ENCODE measurements at regions not wholly inside any gene's neighbourhood (a gene's known extent, or its start where the extent isn't known, plus 50 kb on each side); places are given as distances from the start of the nearest gene placed in this dataset.

- no peak for DNase-seq (ENCODE audit: low spot score)
Observed at GRCh38 chr4:138028923-138029322, 213.2 kb downstream of the SLC7A11 start.

- DNase-seq (ENCODE audit: low spot score): no peak
Observed at GRCh38 chr4:138021139-138021830, 220.9 kb downstream of the SLC7A11 start.

- DNase-seq (ENCODE audit: low spot score): no peak
Observed at GRCh38 chr4:138014590-138015288, 227.4 kb downstream of the SLC7A11 start.

GRCh38 chr4:138013625-138014024, 228.5 kb downstream of the SLC7A11 start:
- DNase-seq (ENCODE audit: low spot score): no peak

- DNase-seq (ENCODE audit: low spot score): no peak
Observed at GRCh38 chr4:138010639-138011038, 231.5 kb downstream of the SLC7A11 start.

GRCh38 chr4:138007572-138007971, 234.6 kb downstream of the SLC7A11 start:
- DNase-seq (ENCODE audit: low spot score): no peak

GRCh38 chr4:138005486-138005885, 236.7 kb downstream of the SLC7A11 start:
- no peak for DNase-seq (ENCODE audit: low spot score)

GRCh38 chr4:138003248-138003647, 238.9 kb downstream of the SLC7A11 start:
- no peak for DNase-seq (ENCODE audit: low spot score)

GRCh38 chr4:137998666-137999429, 243.3 kb downstream of the SLC7A11 start:
- DNase-seq (ENCODE audit: low spot score): no peak

- no peak for DNase-seq (ENCODE audit: low spot score)
Observed at GRCh38 chr4:137997496-137997895, 244.7 kb downstream of the SLC7A11 start.

GRCh38 chr4:137994853-137995252, 247.3 kb downstream of the SLC7A11 start:
- no peak for DNase-seq (ENCODE audit: low spot score)

GRCh38 chr4:137993232-137993631, 248.9 kb downstream of the SLC7A11 start:
- DNase-seq (ENCODE audit: low spot score): no peak

GRCh38 chr4:137981277-137981676, 260.9 kb downstream of the SLC7A11 start:
- no peak for DNase-seq (ENCODE audit: low spot score)

- no peak for DNase-seq (ENCODE audit: low spot score)
Observed at GRCh38 chr4:137980641-137981040, 261.5 kb downstream of the SLC7A11 start.

GRCh38 chr4:137979938-137980337, 262.2 kb downstream of the SLC7A11 start:
- DNase-seq (ENCODE audit: low spot score): no peak

GRCh38 chr4:137968956-137969678, 273.0 kb downstream of the SLC7A11 start:
- no peak for DNase-seq (ENCODE audit: low spot score)

- DNase-seq (ENCODE audit: low spot score): no peak
Observed at GRCh38 chr4:137967480-137968190, 274.5 kb downstream of the SLC7A11 start.

GRCh38 chr4:137966504-137966903, 275.6 kb downstream of the SLC7A11 start:
- DNase-seq (ENCODE audit: low spot score): no peak

- no peak for DNase-seq (ENCODE audit: low spot score)
Observed at GRCh38 chr4:137961051-137961438, 281.1 kb downstream of the SLC7A11 start.

- no peak for DNase-seq (ENCODE audit: low spot score)
Observed at GRCh38 chr4:137960371-137961050, 281.6 kb downstream of the SLC7A11 start.

GRCh38 chr4:137957806-137958205, 284.3 kb downstream of the SLC7A11 start:
- DNase-seq (ENCODE audit: low spot score): no peak

Measured in D341Med (cell line).